HG03521 (cell line): ENCODE measurements at regions not wholly inside any gene's neighbourhood (a gene's known extent, or its start where the extent isn't known, plus 50 kb on each side); places are given as distances from the start of the nearest gene placed in this dataset.
"Not testable (repeated sequence)": the region's sequence is repeated elsewhere in the genome, so short reads cannot be mapped to it uniquely, and the experiment has no call there.

Experiments used
- ATAC-seq: cut with Tn5 transposase; IDR thresholded peaks from one replicate; pipeline ENCODE4 v1.9.1; 2021; ENCODE audit warnings: mild to moderate bottlenecking, moderate library complexity; ENCODE audit not compliant: unreplicated experiment

DNA sequence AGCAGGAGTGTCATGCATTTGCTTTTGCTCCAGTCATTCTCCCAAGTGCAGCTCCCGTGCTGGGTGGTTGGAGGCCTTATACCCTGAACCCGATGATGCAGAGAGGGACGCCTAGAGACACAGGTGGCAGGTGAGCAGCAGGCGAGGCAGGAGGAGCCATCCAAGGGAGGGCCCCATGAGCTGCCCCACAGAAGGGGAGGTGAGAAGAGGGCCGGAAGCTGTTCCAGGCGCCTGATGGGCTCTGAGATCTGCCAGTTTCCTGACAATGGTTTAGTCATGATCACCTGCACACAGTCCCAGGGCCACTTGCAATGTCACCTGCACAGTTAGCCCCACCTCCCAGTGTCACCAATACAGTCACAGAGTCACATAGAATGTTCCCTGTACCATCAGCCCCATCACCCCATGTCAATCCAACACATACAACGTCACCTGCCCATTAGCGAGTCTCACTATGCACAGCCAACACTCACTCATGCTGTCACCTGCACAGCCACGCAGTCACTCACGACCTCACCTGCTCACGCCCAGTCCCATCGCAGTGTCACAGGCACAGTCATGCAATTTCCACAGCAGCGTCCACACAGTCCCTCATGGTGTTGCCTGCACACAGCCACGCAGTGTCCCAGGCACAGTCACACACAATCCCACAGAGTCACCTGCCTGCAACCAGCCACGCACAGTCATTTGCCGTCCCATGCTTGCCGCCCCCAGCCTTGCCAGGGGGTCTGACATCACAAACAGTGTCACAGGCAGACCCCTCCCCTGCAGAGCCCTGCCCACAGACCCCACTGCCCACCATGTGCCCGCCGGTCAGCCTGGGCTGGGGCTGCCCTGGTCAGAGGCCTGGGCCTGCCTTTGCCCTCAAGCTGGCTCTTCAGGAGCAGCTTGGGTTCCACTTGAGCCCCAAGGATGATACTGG is 113.4 kb downstream of the LHX2 start:
- ATAC-seq = no peak

GRCh38 chr9:124125651-124125977 is 114.0 kb downstream of the LHX2 start:
- ATAC-seq = no peak

GRCh38 chr9:124126648-124127646 is 115.4 kb downstream of the LHX2 start:
- no peak for ATAC-seq

- ATAC-seq = no peak
These were observed 117.1 kb downstream of the LHX2 start for GRCh38 chr9:124128568-124129166.

- no peak for ATAC-seq
These were observed 118.9 kb downstream of the LHX2 start for GRCh38 chr9:124130277-124131075.

DNA sequence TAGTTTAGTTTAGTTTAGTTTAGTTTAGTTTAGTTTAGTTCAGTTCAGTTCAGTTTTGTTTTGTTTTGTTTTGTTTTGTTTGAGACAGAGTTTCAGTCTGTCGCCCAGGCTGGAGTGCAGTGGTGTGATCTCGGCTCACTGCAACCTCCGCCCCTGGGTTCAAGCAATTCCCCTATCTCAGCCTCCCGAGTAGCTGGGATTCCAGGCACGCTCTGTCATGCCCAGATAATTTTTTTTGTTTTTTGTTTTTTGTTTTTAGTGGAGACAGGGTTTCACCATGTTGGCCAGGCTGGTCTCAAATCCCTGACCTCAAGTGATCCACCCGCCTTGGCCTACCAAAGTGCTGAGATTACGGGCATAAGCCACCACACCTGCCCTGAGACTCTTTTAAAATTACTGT is 120.0 kb downstream of the LHX2 start:
- ATAC-seq = not testable (repeated sequence)

DNA sequence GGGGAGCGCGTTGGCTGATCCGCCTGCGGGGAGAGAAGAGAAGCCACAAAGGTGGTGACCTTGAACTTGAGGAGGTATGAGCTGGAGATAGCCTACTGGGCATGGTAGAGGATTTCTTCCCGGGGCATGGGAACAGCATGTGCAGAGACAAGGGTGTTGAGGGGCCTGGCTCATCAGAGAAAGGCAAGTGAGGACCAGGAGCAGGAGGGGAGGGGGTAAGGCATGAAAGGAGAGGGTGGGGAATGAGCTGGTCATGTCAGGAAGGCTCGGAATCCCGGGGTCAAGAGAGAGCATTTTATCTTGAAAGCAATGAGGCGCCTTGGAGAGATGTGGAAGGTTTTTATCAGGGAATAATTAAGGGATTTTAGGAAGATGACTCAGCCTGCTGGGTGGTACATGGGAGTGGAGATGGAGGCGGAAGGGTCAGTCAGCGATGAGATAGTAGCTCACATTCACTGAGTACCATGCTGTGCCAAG is 121.1 kb downstream of the LHX2 start:
- no peak for ATAC-seq

- no peak for ATAC-seq
These were observed 122.2 kb downstream of the LHX2 start for GRCh38 chr9:124133727-124134126.

DNA sequence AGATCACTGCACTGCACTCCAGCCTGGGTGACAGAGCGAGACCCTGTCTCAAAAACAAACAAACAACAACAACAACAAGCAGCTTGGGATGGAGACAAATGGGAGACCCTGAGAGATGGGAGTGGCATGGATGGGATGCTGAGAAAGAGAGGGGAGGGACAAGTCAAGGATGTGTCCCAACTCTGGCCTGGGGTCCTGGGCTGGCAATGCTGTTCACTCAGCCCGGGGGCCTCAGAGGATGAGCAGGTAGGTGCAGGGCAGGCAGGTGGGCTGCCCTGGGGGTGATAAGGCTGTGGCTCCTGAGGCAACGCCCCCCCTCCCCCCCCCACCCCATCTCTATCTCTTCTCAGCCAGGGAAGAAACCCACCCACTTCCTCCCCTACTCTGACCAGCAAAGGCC is 123.0 kb downstream of the LHX2 start:
- no peak for ATAC-seq

DNA sequence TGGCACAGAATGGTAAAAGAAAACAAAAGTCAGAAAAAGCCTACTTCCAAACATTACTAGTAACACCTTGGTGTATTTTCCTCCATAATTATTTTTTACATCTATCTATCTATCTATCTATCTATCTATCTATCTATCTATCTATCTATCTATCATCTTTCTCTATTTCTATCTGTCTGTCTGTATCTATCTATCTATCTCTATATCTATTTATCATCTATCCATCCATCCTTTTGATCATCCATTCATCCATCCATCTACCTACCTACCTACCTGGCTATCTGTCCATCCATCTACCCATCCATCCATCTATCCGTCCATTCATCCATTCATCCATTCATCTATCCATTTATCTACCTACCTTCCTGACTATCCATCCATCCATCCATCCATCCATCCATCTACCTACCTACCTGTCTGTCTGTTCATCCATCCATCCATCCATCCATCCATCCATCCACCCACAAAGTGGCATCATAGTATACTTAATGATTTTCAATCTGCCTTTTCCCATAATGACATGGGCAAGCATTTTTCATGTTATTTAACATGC is 121.9 kb upstream of the NEK6 start:
- ATAC-seq = no peak

DNA sequence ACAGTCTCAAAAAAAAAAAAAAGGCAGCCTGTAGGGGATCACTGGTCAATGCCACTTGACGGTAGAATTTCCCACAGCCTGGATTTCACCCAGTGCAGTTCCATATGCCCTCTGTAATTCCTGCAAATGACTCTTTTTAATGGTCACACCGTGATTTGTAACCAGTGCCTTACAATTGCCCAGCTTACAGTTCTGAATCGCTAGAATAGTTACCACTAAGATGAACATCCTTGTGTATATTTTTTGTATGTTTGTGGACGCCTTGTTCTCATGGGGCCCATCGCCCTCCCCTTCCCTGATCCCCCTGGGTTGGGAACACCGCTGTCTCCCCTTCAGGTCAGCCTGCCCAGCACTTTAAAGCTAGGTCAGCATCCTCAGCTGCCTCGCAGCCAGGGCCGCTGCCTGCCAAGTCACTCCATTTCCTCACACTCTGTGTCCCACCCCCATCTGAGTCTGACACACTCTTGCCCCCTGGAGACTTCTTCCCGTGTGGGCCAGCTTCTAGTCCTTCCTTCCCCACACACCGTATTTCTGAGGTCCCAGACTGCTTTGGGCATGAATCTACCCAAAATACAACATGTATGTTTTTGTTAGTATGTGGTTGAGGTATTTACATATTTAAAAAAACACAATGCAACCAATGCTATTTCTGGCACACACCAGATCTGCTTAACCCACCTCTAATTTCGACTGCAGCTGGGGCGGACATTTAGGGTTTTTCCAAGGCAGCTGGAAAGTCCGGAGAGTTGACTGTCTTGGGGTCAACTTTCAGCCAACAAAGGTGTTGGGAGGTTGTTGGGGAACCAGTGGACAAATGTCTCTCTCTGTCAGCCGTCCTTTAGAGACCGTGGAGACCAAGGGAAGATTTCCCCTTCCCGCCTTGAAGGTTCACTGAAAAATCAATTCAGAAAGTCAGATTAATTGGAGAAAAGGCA is 120.5 kb upstream of the NEK6 start:
- peak; percentile 80 for ATAC-seq

GRCh38 chr9:124137944-124138335 is 119.8 kb upstream of the NEK6 start:
- ATAC-seq = no peak

DNA sequence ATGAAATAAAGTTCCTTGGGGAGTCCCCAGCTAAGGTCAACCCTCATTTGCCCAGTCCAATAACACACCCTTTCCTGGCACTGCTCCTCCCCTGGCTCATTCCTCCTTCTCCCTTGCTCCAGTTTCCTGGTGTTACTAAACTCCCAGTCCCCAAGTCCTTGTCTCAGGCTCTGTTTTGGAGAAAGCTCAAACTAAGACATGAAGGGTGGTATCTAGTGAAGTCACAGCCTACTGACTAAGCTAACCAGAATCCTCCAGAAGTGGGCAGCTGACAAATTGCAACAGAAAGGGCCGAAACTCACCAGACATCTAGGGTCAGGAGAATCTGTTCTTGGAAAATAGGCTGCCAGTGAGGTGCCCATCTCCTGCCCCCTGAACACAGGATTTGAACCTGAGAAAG is 118.7 kb upstream of the NEK6 start:
- no peak for ATAC-seq

GRCh38 chr9:124140941-124141568 is 116.7 kb upstream of the NEK6 start:
- no peak for ATAC-seq

GRCh38 chr9:124144561-124145123 is 113.1 kb upstream of the NEK6 start:
- ATAC-seq = not testable (repeated sequence)

DNA sequence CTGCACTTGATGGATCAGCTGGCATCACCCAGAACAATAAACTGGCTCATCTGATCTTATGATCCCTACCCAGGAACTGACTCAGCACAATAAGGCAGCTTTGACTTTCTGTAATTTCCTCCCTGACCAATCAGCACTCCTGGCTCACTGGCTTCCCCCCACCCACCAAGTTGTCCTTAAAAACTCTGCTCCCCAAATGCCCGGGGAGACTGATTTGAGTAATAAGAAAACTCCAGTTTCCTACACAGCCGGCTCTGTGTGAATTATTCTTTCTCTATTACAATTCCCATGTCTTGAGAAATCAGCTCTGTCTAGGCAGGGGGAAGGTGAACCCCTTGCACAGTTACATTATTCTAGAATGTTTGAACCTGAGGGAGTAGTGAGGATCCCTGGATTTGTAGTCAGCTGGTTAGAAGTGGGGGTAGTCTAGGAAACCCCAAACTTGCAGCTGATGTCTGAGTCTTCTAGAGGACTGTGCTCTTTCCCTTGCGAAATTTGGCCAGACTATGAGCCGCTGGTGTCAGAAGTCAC is 111.7 kb upstream of the NEK6 start:
- no peak for ATAC-seq

DNA sequence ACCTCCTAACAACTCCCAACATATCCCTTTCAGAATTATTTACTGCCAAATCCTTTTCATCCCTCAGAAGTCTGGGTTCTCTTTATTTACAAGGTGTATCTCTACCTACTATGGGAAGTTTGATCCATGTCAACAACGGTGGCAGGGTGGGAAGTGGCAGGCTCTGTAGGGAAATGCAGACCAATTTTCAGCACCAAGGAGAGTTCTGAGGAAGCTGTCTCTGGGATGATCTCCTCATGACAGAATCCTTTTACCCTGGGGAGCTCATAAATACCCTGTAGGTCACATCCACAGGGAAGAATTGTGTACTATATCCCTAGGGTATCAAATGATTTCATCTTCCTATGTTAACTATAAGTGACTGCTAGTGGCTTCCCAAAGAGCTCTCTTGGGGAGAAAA is 107.8 kb upstream of the NEK6 start:
- no peak for ATAC-seq

DNA sequence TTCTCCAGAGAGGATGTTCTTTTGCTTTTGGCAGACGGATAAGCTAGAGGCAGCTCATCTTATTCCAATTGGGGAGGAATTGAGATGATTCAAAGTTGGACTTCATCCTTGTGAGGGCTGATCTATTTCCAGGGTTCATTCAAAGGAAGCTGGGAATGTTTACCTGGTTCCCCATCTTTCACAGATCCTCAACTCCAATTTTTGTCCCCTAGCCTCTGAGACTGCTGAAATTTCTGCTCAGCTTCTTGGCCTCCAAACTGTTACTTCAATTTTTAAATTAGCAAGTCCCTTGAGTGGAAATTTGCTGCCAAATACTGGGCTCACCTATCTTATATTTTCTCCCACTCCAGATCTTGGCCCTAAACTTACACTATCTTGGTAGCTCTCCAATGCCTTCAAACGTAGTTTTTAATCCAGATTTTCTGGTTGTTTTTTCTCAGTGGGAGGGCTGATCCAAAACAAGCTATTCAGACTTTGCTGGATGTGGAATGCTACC is 93.9 kb upstream of the NEK6 start:
- ATAC-seq = no peak
